Heart left ventricle (tissue), 13 donors: ENCODE measurements at regions not wholly inside any gene's neighbourhood (a gene's known extent, or its start where the extent isn't known, plus 50 kb on each side); places are given as distances from the start of the nearest gene placed in this dataset.

Experiments
- POLR2A ChIP-seq, 2 donors: fragments of 450-650 bp; IDR thresholded peaks; one replicate each; pipeline ENCODE4 v1.6.1; 2017; ENCODE audit warnings: antibody characterized with exemption in 2 of 2, mild to moderate bottlenecking in 2 of 2, moderate library complexity in 2 of 2
- TF ChIP-seq, protein P1 (sequence below), 12 donors: fragments of 200-600 bp; sonication (generic) in 4 of 12; IDR thresholded peaks; one replicate each; pipeline versions ENCODE4 v1.5.0 to v1.8.0; 2018 to 2022; ENCODE audit warnings: antibody characterized with exemption in 12 of 12, mild to moderate bottlenecking in 5 of 12
- donor health status: ischemic (EF 13 %, LVEDD 7.1; RV severe dilation, severe dysfunction).
- donor health status: DM: no; HTN: yes; CAD: no.
- donor health status: DM: no; HTN: no; CAD: no.
- donor health status: ischemic (EF 25% LVEDD 6.9; RV normal size, moderate dysfunction).
- donor health status: ischemic (EF 25% LVEDD 5.7; RV mildly dilated, moderate dysfunction).
- donor health status: ischemic (EF 35%, LVEDD 5.7; RV mildly dilated, moderate dysfunction).
- donor health status: nonischemic (EF 11% LVEDD 7.7; RV severe dilation, severe dysfunction).
- donor health status: DM: yes; HTN: yes; CAD: no.
- donor health status: PGD.
- donor health status: ischemic (EF 29% LVEDD 5.4; RV normal size, mild dysfunction).
- donor health status: nonischemic (EF 23%, LVEDD 6.1; RV moderate dilation, normal function).

GRCh38 chr4:112848911-112849310, 200.5 kb upstream of the ANK2 start:
- no peak for TF ChIP-seq POLR2A (IDR thresholded peaks at IDR 0.05)
- TF ChIP-seq, protein P1, sequence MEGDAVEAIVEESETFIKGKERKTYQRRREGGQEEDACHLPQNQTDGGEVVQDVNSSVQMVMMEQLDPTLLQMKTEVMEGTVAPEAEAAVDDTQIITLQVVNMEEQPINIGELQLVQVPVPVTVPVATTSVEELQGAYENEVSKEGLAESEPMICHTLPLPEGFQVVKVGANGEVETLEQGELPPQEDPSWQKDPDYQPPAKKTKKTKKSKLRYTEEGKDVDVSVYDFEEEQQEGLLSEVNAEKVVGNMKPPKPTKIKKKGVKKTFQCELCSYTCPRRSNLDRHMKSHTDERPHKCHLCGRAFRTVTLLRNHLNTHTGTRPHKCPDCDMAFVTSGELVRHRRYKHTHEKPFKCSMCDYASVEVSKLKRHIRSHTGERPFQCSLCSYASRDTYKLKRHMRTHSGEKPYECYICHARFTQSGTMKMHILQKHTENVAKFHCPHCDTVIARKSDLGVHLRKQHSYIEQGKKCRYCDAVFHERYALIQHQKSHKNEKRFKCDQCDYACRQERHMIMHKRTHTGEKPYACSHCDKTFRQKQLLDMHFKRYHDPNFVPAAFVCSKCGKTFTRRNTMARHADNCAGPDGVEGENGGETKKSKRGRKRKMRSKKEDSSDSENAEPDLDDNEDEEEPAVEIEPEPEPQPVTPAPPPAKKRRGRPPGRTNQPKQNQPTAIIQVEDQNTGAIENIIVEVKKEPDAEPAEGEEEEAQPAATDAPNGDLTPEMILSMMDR (IDR thresholded peaks at IDR 0.05): no peak
